DOHH2 (cell line): ENCODE measurements at regions not wholly inside any gene's neighbourhood (a gene's known extent, or its start where the extent isn't known, plus 50 kb on each side); places are given as distances from the start of the nearest gene placed in this dataset.

Experiments used
- CTCF ChIP-seq: fragments of 200-600 bp; sonication (generic); IDR thresholded peaks from one replicate; pipeline ENCODE4 v1.5.1; 2014; ENCODE audit warnings: antibody characterized with exemption, mild to moderate bottlenecking, low read depth, low read length; ENCODE audit not compliant: poor library complexity, severe bottlenecking
- EZH2phosphoT487 ChIP-seq: fragments of 200-600 bp; sonication (generic); IDR thresholded peaks from 2 replicates; pipeline ENCODE4 v1.6.1; 2017; ENCODE audit warnings: borderline replicate concordance, mild to moderate bottlenecking, antibody characterized with exemption, low read length, moderate library complexity, mixed read lengths

DNA sequence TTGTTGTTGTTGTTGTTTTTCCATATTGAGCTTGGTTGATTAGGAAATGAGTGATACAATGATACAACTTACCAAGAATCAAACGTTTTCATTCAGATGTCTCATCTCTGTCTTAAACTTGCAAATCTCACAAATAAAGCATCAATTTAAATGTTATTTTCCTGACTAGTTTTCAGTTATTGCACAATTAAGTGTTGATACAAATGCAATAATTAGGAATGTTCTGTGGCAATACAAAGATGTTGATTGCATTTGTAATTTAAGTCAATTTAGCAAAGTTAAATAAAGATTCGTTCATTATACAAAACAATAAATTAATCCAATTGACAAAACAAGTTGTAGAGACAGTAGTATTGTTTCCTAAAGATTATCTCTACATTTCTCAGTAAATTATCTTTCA is 392.3 kb upstream of the ZNF804A start:
- TF ChIP-seq CTCF (no peak), EZH2phosphoT487 (no peak)
